ENCODE measurements at regions not wholly inside any gene's neighbourhood (a gene's known extent, or its start where the extent isn't known, plus 50 kb on each side); places are given as distances from the start of the nearest gene placed in this dataset.

DNA sequence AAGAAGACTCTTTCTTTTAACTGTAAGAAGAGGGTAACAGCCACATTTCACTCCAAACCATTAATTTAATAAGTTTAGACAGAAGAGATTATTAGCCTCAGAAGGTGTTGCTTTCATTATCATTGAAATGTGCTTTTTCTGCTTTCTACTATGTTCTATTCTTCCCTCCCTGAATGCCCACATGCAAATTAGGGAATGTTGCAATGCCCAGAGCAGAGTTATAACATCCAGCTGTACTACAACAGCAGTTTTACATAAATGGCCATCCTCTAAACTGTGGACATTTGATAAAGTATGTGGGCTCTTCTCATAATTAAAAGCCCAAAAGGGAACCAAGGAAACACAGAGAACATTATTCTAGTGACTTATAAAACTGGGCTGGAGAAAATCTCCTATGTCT, 82.2 kb upstream of the SOD1 start:
- TF ChIP-seq, protein P1, sequence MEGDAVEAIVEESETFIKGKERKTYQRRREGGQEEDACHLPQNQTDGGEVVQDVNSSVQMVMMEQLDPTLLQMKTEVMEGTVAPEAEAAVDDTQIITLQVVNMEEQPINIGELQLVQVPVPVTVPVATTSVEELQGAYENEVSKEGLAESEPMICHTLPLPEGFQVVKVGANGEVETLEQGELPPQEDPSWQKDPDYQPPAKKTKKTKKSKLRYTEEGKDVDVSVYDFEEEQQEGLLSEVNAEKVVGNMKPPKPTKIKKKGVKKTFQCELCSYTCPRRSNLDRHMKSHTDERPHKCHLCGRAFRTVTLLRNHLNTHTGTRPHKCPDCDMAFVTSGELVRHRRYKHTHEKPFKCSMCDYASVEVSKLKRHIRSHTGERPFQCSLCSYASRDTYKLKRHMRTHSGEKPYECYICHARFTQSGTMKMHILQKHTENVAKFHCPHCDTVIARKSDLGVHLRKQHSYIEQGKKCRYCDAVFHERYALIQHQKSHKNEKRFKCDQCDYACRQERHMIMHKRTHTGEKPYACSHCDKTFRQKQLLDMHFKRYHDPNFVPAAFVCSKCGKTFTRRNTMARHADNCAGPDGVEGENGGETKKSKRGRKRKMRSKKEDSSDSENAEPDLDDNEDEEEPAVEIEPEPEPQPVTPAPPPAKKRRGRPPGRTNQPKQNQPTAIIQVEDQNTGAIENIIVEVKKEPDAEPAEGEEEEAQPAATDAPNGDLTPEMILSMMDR (IDR thresholded peaks at IDR 0.05; ENCODE audit: insufficient read depth, low read length, poor library complexity, severe bottlenecking): no peak
- no peak for DNase-seq (ENCODE audit: extremely low read depth, insufficient read length)
- no peaks in the 10 kb centered on the region; the same call in 1 of the 2 replicates for H3K27me3 ChIP-seq (replicated peaks; ENCODE audit: control insufficient read depth, insufficient read depth, low read length)
- H3K4me3 ChIP-seq (replicated peaks; ENCODE audit: low read depth, low read length): no peak overlapping the region
- H3K36me3 ChIP-seq (ENCODE audit: control insufficient read depth, insufficient read depth, low read length): no peaks in the 10 kb centered on the region

DNA sequence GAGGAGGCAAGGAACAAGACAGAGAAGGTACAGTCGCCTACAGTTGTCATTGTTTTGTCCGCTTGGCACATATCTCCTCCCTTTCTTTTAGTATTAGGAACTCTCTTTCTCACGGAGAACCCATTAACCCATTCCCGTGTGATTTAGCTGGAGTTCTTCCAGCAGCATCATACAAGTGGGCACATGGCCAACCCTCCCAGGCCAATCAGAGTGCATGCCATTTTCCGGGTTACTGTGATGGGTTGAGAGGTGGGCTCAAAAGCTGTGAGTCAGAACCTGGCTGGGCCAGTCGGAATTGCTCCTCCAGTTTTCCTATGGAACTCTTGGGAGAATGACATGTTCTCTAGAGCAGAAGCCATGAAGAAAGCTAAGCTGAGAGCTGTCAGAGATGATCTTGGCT, 83.1 kb upstream of the SOD1 start:
- TF ChIP-seq, protein P1 (IDR thresholded peaks at IDR 0.05; ENCODE audit: insufficient read depth, low read length, poor library complexity, severe bottlenecking): no peak
- no peak for DNase-seq (ENCODE audit: extremely low read depth, insufficient read length)
- Histone ChIP-seq H3K36me3 (ENCODE audit: control insufficient read depth, insufficient read depth, low read length) (no peaks in the 10 kb centered on the region), H3K27me3 (replicated peaks; ENCODE audit: control insufficient read depth, insufficient read depth, low read length) (no peaks in the 10 kb centered on the region; the same call in 1 of the 2 replicates), H3K4me3 (replicated peaks; ENCODE audit: low read depth, low read length) (no peak overlapping the region)

DNA sequence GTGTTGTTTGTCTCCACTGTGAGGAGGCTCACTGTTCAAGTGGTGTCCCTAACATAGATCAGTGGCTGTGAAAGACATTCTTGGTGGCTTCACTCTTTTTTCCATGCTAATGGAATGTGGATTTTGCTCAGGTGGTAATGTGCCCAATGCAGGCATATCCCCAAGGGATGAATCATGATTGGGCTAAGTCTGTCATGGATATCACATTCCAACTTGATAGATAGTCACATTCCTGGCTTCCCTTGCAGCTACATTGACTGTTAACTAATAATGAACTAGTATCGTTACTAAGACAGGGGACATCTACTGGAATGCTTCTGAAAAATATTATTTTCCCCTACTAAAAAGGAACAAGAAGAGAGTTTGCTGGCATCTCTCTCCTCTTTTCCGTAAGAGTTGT, 86.3 kb upstream of the SOD1 start:
- DNase-seq (ENCODE audit: extremely low read depth, insufficient read length): no peak
- Histone ChIP-seq H3K4me3 (replicated peaks; ENCODE audit: low read depth, low read length) (no peak overlapping the region), H3K36me3 (ENCODE audit: control insufficient read depth, insufficient read depth, low read length) (no peaks in the 10 kb centered on the region), H3K27me3 (replicated peaks; ENCODE audit: control insufficient read depth, insufficient read depth, low read length) (no peaks in the 10 kb centered on the region; the same call in 1 of the 2 replicates)
- TF ChIP-seq, protein P1 (IDR thresholded peaks at IDR 0.05; ENCODE audit: insufficient read depth, low read length, poor library complexity, severe bottlenecking): no peak

DNA sequence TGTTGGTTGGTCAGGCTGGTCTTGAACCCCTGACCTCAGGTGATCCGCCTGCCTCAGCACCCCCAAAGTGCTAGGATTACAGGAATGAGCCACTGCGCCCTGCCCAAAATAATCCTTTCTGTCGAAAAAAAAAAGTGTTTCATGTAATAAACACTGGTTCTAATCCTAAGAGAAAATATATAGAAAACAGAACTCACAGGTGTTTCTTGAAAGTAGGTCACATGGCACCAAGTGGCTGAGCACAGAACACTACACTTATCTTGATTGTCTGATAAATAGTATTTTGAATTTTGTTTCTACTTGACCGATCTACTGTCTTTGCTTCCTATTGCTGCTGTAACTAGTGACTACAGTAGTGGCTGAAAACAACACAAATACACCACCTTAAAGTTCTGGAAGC, 87.6 kb upstream of the SOD1 start:
- Histone ChIP-seq H3K4me3 (replicated peaks; ENCODE audit: low read depth, low read length) (no peak overlapping the region), H3K27me3 (replicated peaks; ENCODE audit: control insufficient read depth, insufficient read depth, low read length) (no peaks in the 10 kb centered on the region; the same call in 1 of the 2 replicates), H3K36me3 (ENCODE audit: control insufficient read depth, insufficient read depth, low read length) (no peaks in the 10 kb centered on the region)
- DNase-seq (ENCODE audit: extremely low read depth, insufficient read length): no peak
- TF ChIP-seq, protein P1 (IDR thresholded peaks at IDR 0.05; ENCODE audit: insufficient read depth, low read length, poor library complexity, severe bottlenecking): no peak

DNA sequence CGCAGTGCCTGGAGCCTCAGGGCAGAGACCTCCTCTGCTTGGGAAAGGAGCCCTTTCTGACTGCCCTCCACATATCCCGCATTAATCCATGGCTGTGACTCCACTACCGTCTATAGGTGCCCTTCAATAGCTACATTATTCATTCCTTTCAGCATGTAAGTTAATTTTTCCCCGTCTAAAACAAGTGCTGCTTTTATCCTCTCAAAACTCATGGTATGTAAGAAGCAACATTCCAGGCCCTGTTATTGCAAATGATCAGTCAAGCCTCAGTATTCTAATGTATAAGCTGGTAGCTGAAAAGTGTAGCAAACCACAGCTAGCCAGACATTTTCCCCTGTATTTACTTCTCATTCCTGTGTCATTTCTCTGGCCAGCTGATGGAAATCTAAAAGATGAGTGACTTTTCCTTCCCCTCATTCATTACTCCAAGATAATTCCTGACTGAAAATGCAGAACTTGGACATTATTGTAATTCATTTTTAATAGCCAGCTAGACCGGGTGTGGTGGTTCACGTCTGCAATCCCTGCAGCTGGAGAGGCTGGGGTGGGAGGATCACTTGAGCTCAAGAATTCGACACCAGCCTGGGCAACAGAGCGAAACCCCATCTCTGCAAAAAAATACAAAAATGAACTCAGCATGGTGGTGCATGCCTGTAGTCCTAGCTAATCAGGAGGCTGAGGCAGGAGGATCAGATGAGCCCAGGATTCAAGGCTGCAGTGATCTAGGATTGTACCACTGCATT, 88.5 kb upstream of the SOD1 start:
- no peak for DNase-seq (ENCODE audit: extremely low read depth, insufficient read length)
- Histone ChIP-seq H3K27me3 (replicated peaks; ENCODE audit: control insufficient read depth, insufficient read depth, low read length) (no peaks in the 10 kb centered on the region; the same call in 1 of the 2 replicates), H3K36me3 (ENCODE audit: control insufficient read depth, insufficient read depth, low read length) (no peaks in the 10 kb centered on the region), H3K4me3 (replicated peaks; ENCODE audit: low read depth, low read length) (no peak overlapping the region)
- TF ChIP-seq, protein P1 (IDR thresholded peaks at IDR 0.05; ENCODE audit: insufficient read depth, low read length, poor library complexity, severe bottlenecking): no peak

Measured in GM06990 (cell line).